HG03378 (cell line): ENCODE measurements at regions not wholly inside any gene's neighbourhood (a gene's known extent, or its start where the extent isn't known, plus 50 kb on each side); places are given as distances from the start of the nearest gene placed in this dataset.

Experiments used
- ATAC-seq: cut with Tn5 transposase; IDR thresholded peaks from one replicate; pipeline ENCODE4 v1.9.1; 2021; ENCODE audit warnings: mild to moderate bottlenecking, moderate library complexity; ENCODE audit not compliant: unreplicated experiment

DNA sequence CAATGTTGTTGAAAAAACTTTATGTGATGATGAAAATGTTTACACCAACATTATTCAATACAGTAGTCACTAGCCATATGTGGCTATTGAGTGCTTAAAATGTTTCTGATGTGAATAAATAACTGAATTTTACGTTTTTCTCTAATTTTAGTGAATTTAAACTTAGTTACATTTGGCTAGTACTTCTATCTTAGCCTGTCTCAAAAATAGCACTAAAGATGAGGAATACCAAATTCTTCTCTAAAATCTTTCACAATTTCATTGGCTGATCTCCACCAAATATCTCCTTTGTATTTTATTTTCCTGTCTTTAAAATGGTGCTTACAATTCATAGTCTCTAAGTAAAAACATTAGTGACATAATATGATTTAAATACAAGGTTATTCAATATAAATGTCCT is 83.7 kb upstream of the RND3 start:
- ATAC-seq, result no peak

DNA sequence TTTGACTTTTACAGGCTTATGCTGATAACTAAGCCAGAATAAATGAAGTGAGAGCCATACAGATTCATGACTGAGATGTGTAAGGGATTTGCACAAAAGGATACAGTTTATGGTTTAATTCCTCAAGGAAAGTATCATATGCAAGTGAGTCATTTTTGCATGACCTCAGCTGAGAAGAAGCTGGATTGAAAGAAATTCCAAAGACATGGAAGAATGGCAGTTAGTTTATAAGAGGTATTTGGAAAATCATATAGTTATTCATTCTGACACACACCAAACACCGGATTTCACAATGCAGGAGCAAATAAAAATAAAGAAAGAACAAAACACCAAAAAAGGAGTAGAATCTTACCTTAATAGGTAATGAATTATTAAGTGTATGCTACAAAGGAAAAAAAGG is 83.2 kb upstream of the RND3 start:
- no peak for ATAC-seq

GRCh38 chr2:150569761-150570160 is 82.3 kb upstream of the RND3 start:
- no peak for ATAC-seq

GRCh38 chr2:150567771-150568301 is 80.4 kb upstream of the RND3 start:
- ATAC-seq, result no peak

- no peak for ATAC-seq
These were observed 78.8 kb upstream of the RND3 start for GRCh38 chr2:150566289-150566688.

- ATAC-seq, result no peak
These were observed 73.6 kb upstream of the RND3 start for GRCh38 chr2:150561076-150561475.

- no peak for ATAC-seq
These were observed 69.6 kb upstream of the RND3 start for GRCh38 chr2:150557020-150557600.

DNA sequence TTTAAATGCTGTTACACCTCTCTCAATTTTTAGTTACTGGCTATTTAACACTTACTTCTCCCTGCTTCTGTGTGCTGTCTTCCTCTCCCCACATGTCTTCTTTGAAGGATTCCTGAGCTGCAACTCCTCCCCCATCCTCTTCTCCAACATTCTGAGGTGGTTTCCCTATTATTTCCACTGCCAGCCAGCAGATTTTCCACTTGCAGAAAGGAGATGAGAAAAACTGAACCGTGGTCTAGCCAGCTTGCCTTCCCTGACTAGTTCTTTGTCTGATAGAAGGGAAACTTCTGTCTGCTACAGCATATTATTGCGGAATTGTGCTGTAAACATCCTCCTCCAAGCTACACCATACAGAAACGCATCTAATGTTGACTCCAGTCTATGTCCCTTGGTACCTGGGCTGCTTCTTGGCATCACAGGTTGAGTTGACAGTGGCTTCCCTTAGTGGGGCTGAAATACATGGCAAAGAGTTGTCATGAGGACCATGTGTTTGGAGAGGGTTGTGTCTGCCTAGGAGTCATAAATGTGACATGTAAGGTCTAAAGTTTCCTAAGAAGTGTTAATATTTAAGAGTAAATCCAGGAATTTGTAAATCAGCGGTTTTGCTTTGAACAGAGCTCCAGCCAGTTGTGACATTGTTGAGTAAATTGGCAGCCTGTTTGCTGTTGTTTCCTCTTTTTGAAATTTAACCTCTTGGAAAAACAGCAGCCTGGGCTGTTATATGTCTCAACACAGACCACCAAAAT is 68.3 kb upstream of the RND3 start:
- ATAC-seq, result no peak

GRCh38 chr2:150554046-150554445 is 66.6 kb upstream of the RND3 start:
- no peak for ATAC-seq

DNA sequence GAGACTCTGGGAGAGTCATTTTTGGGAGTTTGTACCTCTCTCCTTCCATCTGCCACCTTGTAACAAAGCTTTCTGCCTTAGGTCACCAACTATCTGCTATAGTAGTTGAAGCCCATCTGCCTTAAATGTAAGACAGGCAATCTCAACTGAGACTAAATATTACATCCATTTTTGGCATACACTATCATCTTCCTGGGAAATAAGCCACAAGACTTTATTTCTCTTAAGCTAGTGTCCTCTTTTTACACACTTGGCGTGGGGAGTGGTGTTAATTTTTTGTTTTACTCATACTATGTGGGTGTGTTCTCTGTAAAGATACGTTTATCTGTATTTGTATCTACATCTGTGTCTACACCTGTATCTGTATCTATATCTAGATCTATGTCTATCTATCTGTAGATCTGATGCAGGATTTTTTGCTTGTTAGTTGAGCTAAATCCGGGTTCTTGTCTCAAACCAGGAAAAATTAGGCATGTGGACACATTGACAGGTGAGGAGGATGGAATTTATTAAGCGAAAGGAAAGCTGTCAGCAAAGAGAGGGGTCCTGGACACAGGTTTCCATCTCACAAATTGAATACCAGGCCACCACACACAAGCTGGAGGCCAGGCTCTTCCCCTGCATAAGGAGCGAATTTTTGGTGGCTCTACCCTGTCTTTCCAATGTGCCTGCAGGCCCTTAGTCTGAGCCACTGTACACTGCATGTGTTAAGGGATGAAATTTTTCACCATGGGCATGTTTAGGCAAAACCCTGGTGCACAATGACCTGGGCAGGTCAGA is 64.8 kb upstream of the RND3 start:
- no peak for ATAC-seq

DNA sequence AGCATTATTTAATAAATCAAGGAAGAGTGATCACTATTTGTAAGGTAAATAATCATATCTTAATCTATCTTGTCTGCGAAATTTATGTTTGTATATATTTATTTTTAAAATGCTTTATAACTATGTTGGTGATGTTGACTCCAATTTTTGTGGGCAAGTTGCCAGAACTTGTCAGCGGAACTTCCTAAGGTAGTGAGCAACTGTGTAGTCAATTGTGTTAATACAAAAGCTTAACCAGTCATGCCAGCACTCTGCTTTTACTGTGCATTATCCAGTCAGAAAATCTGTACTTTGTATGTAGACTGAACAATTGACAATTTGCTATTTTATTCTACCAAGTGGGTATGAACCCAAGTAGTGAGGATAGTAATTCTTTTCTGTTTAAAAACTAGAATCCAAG is 61.9 kb upstream of the RND3 start:
- ATAC-seq, result no peak

DNA sequence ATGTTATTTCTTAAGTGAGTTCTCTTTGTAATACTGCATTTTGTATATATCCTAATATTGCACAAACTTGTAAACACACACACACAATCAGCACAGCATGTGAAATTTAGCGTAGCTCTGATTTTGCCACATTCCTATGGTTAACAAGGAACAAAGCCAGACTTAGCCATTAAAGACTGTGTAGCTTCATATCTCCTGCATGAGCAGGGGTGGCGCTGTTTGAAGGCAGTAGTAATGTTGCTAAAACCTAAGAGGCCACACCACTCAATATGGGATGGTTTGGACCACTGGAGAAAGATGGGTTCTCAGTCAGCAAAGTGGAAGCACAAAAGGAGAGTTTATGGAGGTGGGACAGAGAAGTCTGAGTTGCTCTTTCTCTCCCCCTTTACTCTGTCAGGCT is 61.1 kb upstream of the RND3 start:
- no peak for ATAC-seq

DNA sequence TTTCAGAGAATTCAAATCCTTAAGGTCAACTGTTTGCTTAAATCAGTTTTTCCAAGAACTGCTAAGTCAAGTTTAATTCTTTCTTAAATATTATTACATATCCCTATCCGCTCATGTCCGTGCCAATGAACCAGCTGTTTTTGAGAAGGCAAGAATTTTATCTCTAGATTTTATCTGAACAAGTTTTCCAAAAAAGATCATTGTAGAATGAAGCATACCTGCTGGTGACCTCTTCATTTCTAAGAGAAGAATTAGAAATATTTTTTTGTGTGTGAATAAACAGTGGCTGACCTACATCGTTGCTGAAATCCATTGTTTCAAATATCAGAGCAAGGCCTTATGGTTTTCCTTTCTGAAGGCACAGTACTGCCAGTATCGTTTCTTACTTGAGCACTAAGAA is 58.4 kb upstream of the RND3 start:
- ATAC-seq, result no peak

DNA sequence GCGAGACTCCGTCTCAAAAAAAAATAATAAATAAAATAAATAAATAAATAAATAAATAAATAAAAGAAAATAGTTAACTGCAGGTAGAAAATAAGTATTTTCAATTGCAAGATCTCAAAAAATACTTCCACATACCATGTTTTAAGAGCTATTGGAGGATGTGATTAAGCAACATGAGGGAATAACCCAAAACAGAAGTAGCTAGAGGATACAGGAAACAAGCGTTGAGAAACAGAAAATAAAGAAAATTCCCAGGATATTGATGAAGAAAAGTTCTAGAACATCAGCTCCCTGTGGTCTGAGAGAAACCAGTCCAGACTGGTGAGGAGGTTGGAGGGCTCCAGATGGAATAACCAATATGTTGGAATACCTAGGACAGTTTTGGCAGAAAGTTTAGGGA is 57.3 kb upstream of the RND3 start:
- no peak for ATAC-seq

DNA sequence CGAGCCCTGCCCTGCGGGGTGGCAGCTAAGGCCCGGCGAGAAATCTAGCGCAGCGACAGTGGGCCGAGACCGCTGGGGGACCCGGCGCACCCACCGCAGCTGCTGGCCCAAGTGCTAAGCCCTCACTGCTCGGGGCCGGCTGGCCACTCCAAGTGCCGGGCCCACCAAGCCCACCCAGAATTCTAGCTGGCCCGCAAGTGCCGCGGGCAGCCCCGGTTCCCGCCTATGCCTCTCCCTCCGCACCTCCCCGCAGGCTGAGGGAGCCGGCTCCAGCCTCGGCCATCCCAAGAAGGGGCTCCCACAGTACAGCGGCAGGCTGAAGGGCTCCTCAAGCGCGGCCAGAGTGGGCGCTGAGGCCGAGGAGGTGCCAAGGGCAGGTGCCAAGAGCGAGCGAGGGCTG is 55.2 kb upstream of the RND3 start:
- ATAC-seq, result no peak

DNA sequence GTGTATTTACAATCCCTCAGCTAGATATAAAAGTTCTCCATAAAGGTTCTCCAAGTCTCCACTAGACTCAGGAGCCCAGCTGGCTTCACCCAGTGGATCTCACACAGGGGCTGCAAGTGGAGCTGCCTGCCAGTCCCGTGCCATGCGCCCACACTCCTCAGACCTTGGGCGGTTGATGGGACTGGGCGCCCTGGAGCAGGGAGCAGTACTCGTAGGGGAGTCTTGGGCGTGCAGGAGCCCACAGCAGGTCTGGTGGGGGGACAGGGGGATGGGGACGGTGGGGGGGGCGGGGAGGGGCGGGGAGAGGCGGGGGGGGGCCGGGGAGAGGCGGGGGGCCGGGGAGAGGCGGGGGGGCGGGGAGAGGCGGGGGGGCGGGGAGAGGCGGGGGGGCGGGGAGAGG is 54.7 kb upstream of the RND3 start:
- ATAC-seq, result no peak

GRCh38 chr2:150538651-150539201 is 51.3 kb upstream of the RND3 start:
- no peak for ATAC-seq
